ENCODE measurements at regions not wholly inside any gene's neighbourhood (a gene's known extent, or its start where the extent isn't known, plus 50 kb on each side); places are given as distances from the start of the nearest gene placed in this dataset.

GRCh38 chr13:33493672-33494365, 208.3 kb upstream of the STARD13 start:
- TF ChIP-seq ZNF274 (IDR thresholded peaks at IDR 0.05; ENCODE audit: low read depth, low read length) = no peak
- TF ChIP-seq YY1 (IDR thresholded peaks at IDR 0.05; ENCODE audit: insufficient read depth, insufficient read length) = no peak
- no peak for TF ChIP-seq SUZ12 (IDR thresholded peaks at IDR 0.05; ENCODE audit: extremely low read depth, insufficient read depth, insufficient read length)
- Histone ChIP-seq H3K27me3 (ENCODE audit: insufficient read depth, insufficient read length) (no peaks in the 10 kb centered on the region), H3K9ac (ENCODE audit: insufficient read length, low read depth) (no peak overlapping the region), H3K9me3 (ENCODE audit: insufficient read depth, low read length) (no peaks in the 10 kb centered on the region; the same call in 1 of the 2 replicates), H3K4me1 (ENCODE audit: insufficient read depth, insufficient read length) (no peaks in the 10 kb centered on the region), H3K4me3 (ENCODE audit: insufficient read length, low read depth) (no peak overlapping the region), H3K36me3 (ENCODE audit: insufficient read depth, insufficient read length, low read length) (no peaks in the 10 kb centered on the region)
- no peak for DNase-seq (ENCODE audit: low read depth, low spot score)

- Histone ChIP-seq H3K9ac (ENCODE audit: insufficient read length, low read depth) (no peak overlapping the region), H3K27me3 (ENCODE audit: insufficient read depth, insufficient read length) (no peaks in the 10 kb centered on the region), H3K4me3 (ENCODE audit: insufficient read length, low read depth) (no peak overlapping the region), H3K36me3 (ENCODE audit: insufficient read depth, insufficient read length, low read length) (no peaks in the 10 kb centered on the region), H3K4me1 (ENCODE audit: insufficient read depth, insufficient read length) (no peaks in the 10 kb centered on the region), H3K9me3 (ENCODE audit: insufficient read depth, low read length) (no peaks in the 10 kb centered on the region; the same call in 1 of the 2 replicates)
- TF ChIP-seq YY1 (IDR thresholded peaks at IDR 0.05; ENCODE audit: insufficient read depth, insufficient read length) (no peak), ZNF274 (IDR thresholded peaks at IDR 0.05; ENCODE audit: low read depth, low read length) (no peak), SUZ12 (IDR thresholded peaks at IDR 0.05; ENCODE audit: extremely low read depth, insufficient read depth, insufficient read length) (no peak)
- no peak for DNase-seq (ENCODE audit: low read depth, low spot score)
Observed at GRCh38 chr13:33494596-33495204, 209.1 kb upstream of the STARD13 start.

GRCh38 chr13:33496336-33496735, 210.8 kb upstream of the STARD13 start:
- no peaks in the 10 kb centered on the region for H3K36me3 ChIP-seq (ENCODE audit: insufficient read depth, insufficient read length, low read length)
- no peak overlapping the region for H3K9ac ChIP-seq (ENCODE audit: insufficient read length, low read depth)
- H3K4me3 ChIP-seq (ENCODE audit: insufficient read length, low read depth) = no peak overlapping the region
- H3K4me1 ChIP-seq (ENCODE audit: insufficient read depth, insufficient read length) = no peaks in the 10 kb centered on the region
- DNase-seq (ENCODE audit: low read depth, low spot score) = no peak
- no peaks in the 10 kb centered on the region; the same call in 1 of the 2 replicates for H3K9me3 ChIP-seq (ENCODE audit: insufficient read depth, low read length)
- TF ChIP-seq YY1 (IDR thresholded peaks at IDR 0.05; ENCODE audit: insufficient read depth, insufficient read length) = no peak
- no peak for TF ChIP-seq ZNF274 (IDR thresholded peaks at IDR 0.05; ENCODE audit: low read depth, low read length)
- TF ChIP-seq SUZ12 (IDR thresholded peaks at IDR 0.05; ENCODE audit: extremely low read depth, insufficient read depth, insufficient read length) = no peak
- H3K27me3 ChIP-seq (ENCODE audit: insufficient read depth, insufficient read length) = no peaks in the 10 kb centered on the region

GRCh38 chr13:33497146-33497845, 211.7 kb upstream of the STARD13 start:
- TF ChIP-seq ZNF274 (IDR thresholded peaks at IDR 0.05; ENCODE audit: low read depth, low read length) = no peak
- TF ChIP-seq SUZ12 (IDR thresholded peaks at IDR 0.05; ENCODE audit: extremely low read depth, insufficient read depth, insufficient read length) = no peak
- no peak for TF ChIP-seq YY1 (IDR thresholded peaks at IDR 0.05; ENCODE audit: insufficient read depth, insufficient read length)
- DNase-seq (ENCODE audit: low read depth, low spot score) = no peak
- no peaks in the 10 kb centered on the region for H3K4me1 ChIP-seq (ENCODE audit: insufficient read depth, insufficient read length)
- no peak overlapping the region for H3K9ac ChIP-seq (ENCODE audit: insufficient read length, low read depth)
- H3K9me3 ChIP-seq (ENCODE audit: insufficient read depth, low read length) = no peaks in the 10 kb centered on the region; the same call in 1 of the 2 replicates
- no peak overlapping the region for H3K4me3 ChIP-seq (ENCODE audit: insufficient read length, low read depth)
- no peaks in the 10 kb centered on the region for H3K27me3 ChIP-seq (ENCODE audit: insufficient read depth, insufficient read length)
- no peaks in the 10 kb centered on the region for H3K36me3 ChIP-seq (ENCODE audit: insufficient read depth, insufficient read length, low read length)

- Histone ChIP-seq H3K4me3 (ENCODE audit: insufficient read length, low read depth) (no peak overlapping the region), H3K4me1 (ENCODE audit: insufficient read depth, insufficient read length) (no peaks in the 10 kb centered on the region), H3K9ac (ENCODE audit: insufficient read length, low read depth) (no peak overlapping the region), H3K9me3 (ENCODE audit: insufficient read depth, low read length) (no peaks in the 10 kb centered on the region), H3K36me3 (ENCODE audit: insufficient read depth, insufficient read length, low read length) (no peaks in the 10 kb centered on the region), H3K27me3 (ENCODE audit: insufficient read depth, insufficient read length) (no peaks in the 10 kb centered on the region)
- no peak for TF ChIP-seq SUZ12 (IDR thresholded peaks at IDR 0.05; ENCODE audit: extremely low read depth, insufficient read depth, insufficient read length)
- TF ChIP-seq YY1 (IDR thresholded peaks at IDR 0.05; ENCODE audit: insufficient read depth, insufficient read length) = no peak
- TF ChIP-seq ZNF274 (IDR thresholded peaks at IDR 0.05; ENCODE audit: low read depth, low read length) = no peak
- DNase-seq (ENCODE audit: low read depth, low spot score) = no peak
Observed at GRCh38 chr13:33508060-33508459, 222.5 kb upstream of the STARD13 start.

GRCh38 chr13:33509642-33510229, 224.2 kb upstream of the STARD13 start:
- Histone ChIP-seq H3K36me3 (ENCODE audit: insufficient read depth, insufficient read length, low read length) (no peaks in the 10 kb centered on the region), H3K9ac (ENCODE audit: insufficient read length, low read depth) (no peak overlapping the region), H3K4me1 (ENCODE audit: insufficient read depth, insufficient read length) (no peaks in the 10 kb centered on the region), H3K4me3 (ENCODE audit: insufficient read length, low read depth) (no peak overlapping the region), H3K27me3 (ENCODE audit: insufficient read depth, insufficient read length) (no peaks in the 10 kb centered on the region), H3K9me3 (ENCODE audit: insufficient read depth, low read length) (no peaks in the 10 kb centered on the region)
- DNase-seq (ENCODE audit: low read depth, low spot score) = no peak
- TF ChIP-seq ZNF274 (IDR thresholded peaks at IDR 0.05; ENCODE audit: low read depth, low read length) = no peak
- TF ChIP-seq SUZ12 (IDR thresholded peaks at IDR 0.05; ENCODE audit: extremely low read depth, insufficient read depth, insufficient read length) = no peak
- no peak for TF ChIP-seq YY1 (IDR thresholded peaks at IDR 0.05; ENCODE audit: insufficient read depth, insufficient read length)

Data from NT2/D1 (cell line).